Activated CD4-positive, alpha-beta T cell treated with anti-CD3 and anti-CD28 coated beads, Interleukin-10, Interleukin-2, amounts not matched to agents 100 ng/mL and 50 ng/mL, durations not matched to agents 16 hours and 8 hours (primary cell): ENCODE measurements at regions not wholly inside any gene's neighbourhood (a gene's known extent, or its start where the extent isn't known, plus 50 kb on each side); places are given as distances from the start of the nearest gene placed in this dataset.
"Not testable (repeated sequence)": the region's sequence is repeated elsewhere in the genome, so short reads cannot be mapped to it uniquely, and the experiment has no call there.

Experiments
- DNase-seq: peaks from one replicate; pipeline ENCODE4 v3.0.0-alpha.2; 2020

DNA sequence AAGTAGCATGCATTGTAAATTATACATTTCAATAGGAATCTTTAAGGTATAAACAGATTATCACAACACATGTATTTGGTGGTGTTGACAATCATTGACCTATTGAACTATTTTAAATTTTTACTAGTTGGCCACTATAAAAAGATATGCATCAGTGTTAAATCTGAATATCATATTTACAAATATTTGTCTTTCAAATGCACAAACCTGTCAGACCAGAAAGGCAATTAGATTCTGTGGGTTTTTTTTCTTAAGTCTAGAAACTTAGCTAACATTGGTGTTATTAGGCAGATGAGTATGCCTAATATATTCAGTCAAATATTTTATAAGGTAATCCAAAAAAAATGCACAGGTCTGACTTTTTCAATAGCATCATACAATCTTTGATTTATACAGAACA lies 241.4 kb upstream of the DGKB start:
- DNase-seq: no peak

DNA sequence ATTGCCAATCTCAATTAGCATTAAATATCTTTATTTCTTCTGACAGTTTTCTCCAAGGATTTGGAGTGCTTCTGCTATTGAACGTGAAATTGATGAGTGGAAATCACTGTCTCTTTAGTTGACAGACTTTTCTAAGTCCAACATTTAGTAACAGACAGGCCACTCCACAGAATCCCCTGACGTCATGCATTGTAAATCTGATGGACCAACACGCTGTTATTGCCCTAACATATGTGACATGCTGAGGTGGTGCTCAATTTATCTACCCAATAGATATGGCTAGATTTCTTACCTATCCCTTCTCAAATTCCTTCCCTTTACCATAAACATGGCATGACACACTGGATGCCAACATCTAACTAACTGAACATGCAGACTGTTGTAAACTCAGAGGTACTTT lies 240.6 kb upstream of the DGKB start:
- no peak for DNase-seq

DNA sequence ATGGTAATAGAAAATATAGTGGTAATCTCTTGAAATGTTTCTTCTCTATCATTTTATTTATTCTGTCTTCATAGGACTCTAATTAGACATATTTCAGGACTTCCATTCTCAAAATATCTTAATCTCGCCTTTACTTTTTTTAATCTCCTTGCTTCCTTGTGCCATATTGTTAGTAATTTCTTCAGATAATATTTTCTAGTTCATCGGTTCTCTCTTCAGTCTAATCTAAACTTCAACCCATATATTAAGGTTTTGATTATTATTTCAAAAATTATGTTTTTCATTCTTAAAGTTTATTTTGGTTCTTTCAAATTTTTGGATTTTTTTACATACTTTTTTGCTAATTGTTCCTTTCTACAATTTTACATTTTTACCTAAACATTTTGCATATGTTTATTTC lies 237.9 kb upstream of the DGKB start:
- DNase-seq: no peak

DNA sequence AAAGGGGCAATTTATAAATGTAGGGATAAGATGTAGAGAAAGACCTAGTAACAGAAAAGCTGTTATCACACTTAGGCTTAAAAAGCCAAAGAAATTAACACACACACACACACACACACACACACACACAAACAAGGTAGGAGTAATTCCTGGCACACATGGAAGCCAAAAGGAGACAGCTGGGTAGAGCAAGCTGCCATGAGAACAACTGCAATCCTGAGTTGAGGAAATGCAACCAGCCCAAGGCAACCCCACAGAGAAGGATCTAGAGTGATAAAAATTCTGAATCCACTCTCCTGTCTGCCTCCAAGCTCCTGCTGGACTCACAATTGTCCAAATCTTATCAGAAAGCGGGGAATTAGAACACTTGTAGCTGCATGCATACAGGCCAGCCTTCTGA lies 229.1 kb upstream of the DGKB start:
- no peak for DNase-seq

DNA sequence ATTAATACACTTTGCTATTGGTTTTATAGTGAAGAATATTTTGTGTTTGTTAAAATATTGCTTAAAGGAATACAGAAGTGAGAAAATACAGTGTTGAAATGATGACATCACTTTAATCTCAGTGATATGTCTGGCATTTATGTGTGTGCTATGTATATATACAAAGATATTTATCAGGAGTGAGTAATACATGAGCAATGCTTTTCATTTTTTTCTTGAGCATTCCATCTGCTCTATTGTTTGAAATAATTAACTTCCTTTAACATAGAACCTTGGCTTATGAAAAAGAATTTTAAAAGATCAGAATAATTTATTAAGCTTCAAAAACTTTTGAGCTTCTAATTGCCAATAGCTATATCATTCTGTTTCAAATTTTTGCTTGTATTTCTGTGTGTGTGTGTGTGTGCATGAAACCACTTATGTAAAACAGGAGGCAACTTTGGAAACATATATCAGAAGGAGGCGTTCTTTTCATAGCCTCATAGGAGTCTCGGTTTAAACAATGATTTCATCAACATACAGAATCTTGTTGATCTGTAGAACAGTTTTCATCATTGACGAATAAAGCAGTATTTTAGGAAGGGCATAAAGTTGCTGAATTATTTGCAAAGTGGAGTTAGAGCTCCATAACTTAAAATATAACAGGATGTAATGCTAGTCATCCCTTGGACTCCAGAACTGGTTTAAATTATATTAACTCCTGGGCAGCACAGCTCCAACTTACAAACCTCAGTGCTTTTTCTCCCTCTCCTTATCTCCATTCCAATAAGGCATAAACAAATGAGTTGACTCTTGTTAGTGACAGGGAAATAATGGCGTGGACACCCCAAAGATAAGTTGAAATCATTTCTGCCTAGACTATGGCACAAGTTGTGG lies 228.4 kb upstream of the DGKB start:
- DNase-seq: no peak

DNA sequence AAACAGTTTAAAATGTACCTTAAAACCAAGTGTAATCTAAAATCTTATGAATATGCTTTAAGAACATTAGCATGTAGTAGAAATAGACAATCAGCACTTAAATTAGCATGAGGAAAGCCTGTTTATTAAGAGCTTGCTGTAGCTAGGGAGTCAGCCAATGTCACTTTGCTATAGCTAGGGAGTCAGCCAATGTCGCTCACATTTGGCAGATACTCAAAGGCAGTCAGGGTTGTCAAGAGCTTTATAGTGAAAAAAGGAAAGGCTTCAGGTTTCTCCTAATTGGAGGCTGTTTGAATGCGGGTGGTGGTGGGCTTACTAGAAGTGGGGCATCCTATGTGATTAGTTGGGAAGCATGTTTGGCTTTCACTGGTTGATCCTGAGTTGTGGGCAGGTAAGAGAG lies 226.2 kb upstream of the DGKB start:
- DNase-seq: no peak

DNA sequence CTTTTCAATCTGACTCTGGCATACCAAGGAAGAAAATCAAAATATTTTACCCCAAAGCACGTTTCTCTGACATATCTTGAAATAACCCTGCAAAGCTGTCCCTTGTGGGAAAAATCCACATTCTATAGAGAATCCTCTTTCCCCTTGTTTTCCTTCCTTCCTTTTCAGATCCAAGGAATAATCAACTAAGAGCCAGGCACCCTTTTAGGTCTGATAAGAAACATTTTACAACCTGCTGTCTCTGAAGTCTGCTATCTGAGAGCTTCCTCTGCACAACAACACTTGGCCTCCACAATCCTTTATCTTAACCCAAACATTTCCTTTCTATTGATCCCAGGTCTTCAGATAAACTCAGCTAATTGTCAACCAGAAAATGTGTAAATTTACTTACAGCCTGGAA lies 224.1 kb upstream of the DGKB start:
- DNase-seq: not testable (repeated sequence)

DNA sequence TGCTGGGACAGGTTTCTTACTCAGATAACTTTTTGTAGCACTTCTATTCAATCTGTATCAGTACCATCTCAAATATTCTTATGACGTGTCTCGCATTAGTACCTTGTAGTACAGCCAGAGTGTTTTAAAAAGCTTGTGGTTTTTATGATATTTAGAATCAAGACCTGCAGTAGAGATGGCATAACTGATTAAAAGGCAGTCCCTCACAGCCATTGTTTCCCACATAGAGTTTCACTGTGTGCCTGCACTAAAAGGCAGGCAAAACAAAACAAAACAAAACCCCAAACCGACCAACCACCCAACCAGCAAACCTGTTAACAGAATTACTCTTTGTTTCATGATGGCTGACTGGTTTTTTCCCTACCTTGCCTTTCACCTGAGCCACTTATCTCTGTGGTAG lies 221.3 kb upstream of the DGKB start:
- no peak for DNase-seq

DNA sequence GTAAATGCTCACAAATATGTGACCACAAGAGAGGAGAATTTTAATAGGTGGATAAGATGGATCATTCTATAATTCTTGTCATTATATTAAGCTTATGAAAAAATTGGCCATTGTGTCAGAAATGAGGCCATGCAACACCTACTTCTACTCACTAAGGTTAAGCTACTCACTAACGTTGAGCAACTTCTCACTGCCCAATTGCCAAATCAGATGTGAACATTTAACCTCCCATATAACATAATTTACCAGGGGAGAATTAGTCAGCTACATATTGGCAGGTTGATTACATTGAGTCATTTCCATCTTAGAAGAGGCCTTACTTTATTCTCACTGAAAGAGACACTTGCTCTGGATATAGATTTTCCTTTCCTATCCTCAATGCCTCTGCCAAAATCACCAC lies 211.2 kb upstream of the DGKB start:
- no peak for DNase-seq

DNA sequence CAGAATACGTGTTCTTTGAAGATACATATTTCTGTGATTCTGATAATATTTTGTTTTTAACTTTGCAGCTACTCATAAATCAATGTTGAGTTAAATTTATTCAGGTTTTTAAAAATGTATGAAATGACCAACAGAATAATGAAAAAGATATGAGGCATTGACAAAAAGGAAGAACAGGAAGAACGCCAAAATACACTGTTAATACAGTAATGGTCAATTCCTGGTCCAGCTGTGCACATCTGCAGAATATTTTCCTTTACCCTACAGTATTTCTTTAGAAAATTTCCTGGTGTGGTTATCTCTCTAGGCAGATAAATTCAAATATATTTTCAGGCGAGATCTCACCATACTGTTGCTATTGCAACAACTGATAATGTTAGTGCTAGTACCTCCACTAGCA lies 203.2 kb upstream of the DGKB start:
- no peak for DNase-seq

DNA sequence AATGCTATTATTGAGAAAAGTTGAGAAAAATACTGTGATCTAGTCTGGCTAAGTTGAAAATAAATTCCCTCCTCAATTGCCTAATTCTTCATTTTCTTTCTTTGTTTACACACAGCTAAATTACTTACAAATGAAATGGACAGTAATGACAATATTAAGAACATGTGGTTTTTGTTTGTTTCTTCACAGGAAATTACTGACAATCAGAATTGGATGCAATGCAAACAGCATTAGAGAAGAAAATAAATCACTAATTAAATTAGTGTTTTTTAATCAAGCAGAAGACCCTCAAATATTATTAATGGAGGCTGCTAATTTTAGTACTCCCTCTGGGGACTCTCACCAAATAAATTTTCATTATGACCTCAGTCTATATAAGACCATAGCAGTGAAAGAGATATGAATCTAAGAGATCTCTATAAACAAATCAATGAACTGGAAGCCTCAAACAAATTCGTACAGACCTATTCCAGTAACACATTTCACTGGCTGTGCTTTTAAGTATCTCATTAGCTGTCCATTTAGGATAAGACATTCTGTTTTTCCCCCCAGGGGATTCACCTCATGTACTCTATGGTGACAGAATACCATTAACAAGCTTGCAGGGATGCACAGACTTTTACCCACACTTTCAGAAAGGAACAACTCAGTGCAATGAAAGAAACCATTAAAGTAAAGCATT lies 202.0 kb upstream of the DGKB start:
- no peak for DNase-seq

DNA sequence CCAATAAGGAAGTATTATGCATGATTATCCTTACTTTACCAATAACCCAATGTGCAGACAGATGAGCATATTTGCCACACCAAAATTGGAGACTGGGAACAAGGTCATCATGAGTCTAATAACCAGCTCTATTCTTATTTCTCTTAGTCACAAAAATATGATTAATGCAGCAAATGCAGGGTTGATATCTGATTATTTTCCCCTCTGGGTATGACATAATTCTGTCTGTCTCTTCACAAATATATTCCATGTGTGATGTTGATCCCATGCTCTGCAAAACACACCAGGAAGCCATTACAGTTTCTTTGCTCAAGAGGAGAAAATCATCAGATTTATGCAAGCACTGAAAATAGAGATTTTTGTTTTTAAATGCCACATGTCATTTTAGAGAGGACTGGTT lies 196.5 kb upstream of the DGKB start:
- no peak for DNase-seq

DNA sequence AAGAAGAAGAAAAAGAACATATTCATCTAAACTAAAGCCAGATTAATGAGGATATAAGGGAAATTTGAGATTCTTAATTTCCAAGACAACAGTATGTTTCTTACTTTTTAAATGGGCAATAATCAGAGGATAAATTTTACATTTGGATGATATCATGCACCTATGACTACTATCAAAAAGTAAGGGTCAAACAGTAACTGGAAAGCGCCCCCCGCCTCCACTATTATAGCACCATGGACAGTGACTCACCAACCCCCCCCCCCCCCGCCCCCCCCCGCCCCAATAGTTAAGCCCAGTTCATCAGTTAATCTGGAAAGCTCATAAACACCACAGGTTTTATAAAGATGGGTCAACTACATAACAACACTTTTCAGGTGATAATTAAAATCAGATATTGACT lies 194.3 kb upstream of the DGKB start:
- no peak for DNase-seq

DNA sequence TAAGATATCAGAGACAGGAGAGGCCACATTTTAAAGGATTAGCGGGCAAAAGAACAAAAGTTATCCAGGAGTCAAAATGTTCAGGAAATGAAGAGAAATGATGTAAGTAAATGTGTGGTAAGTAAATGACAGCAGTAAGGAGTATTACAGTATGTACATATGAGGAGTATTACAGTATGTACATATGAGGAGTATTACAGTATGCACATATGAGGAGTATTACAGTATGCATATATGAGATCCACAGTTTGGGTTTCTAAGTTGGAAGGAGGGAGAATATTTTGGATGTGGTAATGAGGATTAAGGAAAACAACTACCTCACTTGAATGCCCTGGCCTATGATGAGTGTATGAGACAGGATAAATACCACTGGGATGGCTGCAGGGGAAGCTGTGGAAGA lies 192.4 kb upstream of the DGKB start:
- no peak for DNase-seq

DNA sequence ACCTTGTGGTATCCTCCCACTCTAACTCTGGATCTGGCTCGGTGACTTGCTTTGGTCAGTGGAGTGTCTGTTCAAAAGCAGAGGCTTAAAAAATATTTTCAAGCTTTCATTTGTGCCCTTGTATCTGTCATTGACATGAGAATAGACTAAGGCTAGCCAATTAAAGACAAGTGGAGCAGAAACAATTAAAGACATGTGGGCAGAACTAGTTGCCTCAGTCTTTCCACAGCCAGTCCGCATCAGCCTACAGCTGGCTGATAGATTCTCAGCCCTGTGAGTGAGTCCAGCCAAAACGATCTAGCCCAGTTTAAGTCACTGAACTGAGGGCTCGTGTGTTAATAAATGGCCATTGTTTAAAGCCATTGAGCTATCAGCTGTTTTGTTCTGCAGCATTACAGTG lies 185.2 kb upstream of the DGKB start:
- DNase-seq: no peak

DNA sequence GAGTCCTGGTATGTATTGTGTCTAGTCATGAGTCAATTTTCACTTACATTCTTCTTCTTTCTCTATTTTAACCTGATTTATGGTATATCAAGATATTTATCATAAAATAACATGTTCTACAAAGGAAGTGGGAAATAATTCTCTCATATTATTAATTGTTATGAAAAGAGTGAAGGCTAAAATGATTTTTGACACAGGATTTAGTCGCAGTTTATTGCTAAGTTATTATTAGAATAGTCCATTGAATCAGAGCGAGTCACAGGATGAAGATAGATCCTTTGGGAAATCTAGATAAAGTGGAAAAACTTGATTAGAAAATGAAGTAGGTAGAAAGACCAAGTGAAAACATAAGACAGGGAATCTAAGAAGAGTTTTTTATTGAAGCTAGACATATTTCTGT lies 184.3 kb upstream of the DGKB start:
- DNase-seq: no peak

DNA sequence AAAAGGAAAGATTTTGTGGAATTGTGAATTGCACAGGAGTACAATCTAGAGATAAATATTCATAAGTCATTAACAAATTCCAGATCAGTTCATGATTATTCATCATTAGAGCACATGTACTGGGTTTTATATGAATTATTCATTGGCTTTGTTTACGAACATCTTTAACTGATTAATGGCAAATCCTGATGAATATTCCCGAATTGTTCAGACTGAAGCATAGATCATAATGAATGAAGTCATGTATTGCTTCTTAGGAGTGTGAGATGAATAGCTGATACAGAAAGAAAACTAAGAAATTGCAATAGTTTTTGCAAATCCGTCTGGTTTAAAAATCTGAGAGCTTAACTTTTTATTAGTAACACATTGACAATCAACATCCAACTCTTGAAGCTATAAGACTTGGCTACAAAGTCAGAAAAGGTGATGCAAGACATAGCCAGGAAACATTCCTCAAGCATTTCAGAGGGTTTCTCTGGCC lies 183.6 kb upstream of the DGKB start:
- DNase-seq: no peak

DNA sequence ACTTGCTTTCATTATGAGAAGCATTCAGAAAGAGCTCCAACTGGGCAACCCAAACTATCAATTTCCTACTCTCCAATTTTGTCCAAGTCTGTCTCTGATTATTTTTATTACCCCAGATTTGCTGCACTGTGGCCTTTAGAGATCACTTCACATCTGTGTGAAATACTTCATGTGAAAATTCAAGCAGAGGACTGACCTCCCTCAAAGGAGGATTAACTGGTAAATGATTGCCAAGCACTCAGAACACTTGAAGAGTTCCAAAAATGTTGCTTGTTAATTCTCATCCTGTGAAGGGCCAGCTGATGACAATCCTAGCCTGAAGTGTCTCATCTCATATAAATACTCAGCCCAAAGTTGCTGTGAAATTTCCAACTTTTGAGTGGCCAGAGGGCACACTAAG lies 182.8 kb upstream of the DGKB start:
- no peak for DNase-seq

DNA sequence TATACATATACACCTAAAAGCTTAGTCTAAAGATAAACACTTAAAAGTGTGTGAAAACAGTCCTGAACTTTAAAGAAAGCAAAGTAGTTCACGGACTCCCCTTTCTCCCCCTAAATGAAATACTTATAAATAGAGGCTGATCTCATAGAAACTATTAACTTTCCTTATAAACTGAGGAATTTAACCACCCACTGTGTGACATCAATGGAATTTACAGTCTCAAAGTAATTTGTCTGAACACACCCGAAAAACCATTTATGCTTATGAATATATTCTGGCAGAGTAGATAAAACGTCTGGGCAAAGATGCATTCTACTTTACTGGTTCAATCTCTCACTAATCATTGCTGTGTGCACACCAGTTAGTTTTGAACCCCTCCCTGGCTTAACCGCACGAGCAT lies 181.8 kb upstream of the DGKB start:
- no peak for DNase-seq

DNA sequence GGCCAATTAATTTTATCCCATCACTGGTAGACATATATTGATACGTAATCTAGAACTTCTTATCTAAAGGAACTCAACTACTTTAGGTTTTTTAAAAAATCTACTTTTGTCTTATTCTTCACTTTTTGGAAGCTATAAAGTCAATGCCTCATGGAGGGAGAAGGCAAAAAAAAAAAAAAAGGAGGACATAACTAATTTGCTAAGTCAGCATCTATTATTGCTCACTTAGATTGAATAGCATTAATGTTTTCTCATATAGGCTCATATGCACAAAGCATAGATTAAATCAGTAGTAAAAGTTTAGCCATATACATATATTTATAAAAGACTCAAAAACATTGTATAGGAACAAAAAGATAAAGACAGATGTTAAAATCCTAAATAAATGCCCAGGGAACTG lies 179.3 kb upstream of the DGKB start:
- DNase-seq: no peak

DNA sequence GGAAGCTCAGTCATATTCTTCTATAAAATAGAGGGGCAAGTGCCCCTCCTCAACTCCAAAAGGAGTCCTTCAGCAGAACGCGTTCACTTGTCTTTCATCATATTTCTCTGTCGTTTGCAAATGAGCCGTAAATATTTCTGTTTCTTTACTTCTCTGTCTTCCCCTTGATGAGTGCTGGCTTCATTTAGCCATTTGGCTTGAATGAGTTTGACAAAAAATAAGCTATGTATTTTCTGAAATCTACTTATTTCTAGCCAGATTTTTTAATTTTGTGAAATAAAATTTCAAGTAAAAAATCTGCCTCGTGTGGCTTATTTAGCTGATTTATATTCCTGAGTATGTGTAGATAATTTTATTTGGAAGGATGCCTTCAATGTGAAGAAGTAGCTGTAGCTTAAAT lies 170.8 kb upstream of the DGKB start:
- no peak for DNase-seq

DNA sequence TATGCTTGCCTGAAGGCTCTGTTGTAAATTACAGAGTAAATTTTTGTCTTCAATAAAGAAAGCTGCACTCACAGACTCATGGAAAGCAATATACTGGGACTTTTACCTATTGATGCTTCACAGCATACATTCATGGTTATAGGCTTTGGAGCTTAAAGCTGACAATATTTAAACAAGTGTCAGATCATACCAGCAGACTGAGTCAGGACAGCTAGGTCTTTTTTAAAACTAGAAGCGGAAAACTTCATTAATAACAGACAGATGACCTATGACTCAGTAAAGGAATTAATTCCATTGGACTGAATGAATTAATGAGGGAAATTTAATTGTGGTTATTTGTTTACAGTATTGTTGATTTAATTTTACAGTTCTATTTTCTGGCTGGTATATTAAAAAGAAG lies 165.8 kb upstream of the DGKB start:
- DNase-seq: no peak

DNA sequence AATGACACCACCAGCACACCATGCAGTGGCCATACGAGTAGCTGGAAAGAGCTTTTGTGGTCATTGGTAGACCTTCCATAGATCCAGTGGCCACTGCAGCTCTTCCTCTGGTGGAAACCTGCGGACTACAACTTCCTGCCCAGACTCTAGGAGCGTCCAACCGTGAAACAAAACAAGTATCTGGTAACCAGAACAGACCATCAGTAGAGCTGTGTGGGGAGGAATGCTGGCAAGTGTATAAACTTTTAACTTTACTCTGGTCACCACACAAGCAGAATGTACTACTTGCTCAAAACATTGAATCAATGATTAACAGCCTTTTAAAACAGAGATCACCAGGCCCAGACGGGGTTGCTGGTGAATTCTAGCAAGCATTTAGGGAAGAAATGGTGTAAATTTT lies 154.7 kb upstream of the DGKB start:
- DNase-seq: no peak

DNA sequence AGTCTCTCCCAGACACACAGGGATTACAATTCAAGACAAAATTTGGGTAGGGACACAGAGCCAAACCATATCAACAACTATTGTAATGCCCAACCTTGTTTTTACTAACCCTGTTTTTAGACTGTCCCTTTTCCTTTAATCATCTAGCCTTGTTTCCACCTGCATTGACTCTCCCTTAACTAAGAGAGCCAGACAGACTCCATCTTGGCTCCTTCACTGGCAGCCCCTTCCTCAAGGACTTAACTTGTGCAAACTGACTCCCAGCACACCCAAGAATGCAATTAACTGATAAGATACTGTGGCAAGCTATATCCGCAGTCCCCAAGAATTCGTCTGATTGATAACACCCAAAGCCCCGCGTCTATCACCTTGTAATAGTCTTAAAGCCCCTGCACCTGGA lies 151.8 kb upstream of the DGKB start:
- DNase-seq: not testable (repeated sequence)

DNA sequence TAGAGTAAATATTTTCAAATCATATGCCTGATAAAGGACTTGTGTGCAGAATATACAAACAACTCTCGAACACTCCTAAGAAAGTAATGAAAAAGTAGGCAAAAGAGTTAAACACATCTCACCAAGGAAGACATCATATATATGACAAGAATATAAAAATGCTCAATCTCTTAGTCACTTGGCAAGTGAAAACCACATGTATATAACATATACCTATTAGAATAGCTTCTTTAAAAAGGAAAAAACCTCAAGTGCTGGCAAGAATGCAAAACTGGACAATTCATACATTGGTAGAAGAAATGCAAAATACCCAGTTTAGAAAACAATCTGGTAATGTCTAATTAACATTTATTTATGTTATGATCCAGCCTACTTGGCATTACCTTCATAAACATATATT lies 146.6 kb upstream of the DGKB start:
- DNase-seq: no peak
